Activated CD8-positive, alpha-beta memory T cell treated with anti-CD3 and anti-CD28 coated beads for 4 hours (primary cell): ENCODE measurements at regions not wholly inside any gene's neighbourhood (a gene's known extent, or its start where the extent isn't known, plus 50 kb on each side); places are given as distances from the start of the nearest gene placed in this dataset.

Experiments used
- DNase-seq, 2 donors: peaks; one replicate each; pipeline ENCODE4 v3.0.0-alpha.2; 2020; ENCODE audit warnings: low read depth in 2 of 2

DNA sequence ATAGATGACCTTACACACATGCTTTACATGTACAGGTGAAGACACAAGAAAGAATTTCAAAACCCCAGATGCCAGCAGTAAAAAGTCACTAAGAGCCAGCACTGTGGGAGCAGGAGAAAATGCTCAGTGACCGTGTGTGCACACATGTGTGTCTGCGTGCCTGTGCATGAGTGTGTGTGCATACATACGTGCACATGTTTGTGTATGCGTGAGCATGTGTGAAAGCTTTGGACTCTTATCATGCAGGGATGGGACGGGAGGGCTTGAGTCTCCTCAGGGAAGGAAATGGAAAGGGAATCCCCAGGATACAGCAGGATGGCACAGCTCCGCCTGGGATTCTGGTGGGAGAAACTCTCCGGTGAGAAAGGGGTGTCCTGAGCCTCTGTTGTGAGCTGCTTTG is 121.5 kb upstream of the B3GAT1 start:
- DNase-seq, result no peak

DNA sequence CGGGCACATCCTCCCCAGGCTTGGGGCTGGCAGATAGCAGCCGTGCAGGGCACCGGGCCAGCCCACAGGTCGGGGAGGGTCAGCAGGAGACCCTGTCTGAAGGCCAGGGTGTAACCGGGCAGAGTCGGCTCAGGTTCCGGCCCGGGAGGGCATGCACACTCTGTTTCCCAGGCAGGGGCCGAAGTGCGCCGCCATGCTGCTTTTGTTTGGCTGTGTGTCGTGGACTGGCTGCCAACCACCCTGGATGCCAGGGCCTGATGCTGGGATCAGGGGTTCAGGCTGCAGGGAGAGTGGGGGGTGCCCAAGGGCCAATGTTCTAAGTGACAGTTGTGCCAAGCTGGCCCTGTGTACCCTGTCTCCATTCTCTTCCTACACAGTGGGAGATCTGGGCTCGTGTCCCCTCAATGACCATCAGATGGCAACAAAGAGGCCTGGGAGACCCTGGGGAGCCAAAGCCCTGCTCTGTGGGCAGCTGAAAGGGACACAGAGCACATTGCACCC is 120.9 kb upstream of the B3GAT1 start:
- DNase-seq, result no peak

DNA sequence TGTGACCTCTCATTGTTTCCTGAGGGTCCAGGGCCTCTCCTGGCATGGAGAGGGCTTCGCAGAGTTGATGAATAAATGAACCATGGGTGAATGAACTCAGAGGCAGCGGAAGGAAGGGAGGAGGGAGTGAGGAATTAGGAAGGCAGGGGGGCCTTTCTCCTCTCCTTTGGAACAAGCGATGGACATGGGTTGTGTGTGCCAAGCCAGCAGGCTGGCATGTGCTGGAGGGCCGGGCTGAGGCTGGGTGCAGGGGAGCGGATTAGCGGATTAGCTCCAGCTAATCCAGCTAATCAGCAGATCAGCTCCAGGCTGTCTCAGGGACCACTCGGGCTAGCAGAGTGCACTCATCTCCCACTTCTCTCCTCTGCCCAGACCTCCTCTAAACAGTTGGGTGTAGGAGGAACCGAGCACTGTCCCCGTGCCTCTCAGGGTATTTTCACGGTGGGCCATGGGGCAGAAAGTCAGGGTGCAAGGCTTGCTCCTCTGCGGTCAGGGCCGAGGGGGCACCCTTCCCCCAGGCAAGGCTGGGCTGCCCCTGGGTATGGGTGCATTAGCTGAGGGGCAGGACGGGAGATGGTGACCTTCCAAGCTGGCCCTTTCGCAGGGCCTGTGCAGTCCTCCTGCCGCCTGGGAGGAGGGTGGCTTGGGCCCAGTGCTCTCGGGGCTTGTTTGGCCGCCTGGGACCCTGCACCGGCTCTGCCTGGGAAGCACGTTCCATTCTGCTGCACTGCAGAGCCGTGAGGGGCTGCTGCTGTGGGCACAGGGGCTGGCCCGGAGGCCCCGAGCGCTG is 120.3 kb upstream of the B3GAT1 start:
- DNase-seq, result no peak

DNA sequence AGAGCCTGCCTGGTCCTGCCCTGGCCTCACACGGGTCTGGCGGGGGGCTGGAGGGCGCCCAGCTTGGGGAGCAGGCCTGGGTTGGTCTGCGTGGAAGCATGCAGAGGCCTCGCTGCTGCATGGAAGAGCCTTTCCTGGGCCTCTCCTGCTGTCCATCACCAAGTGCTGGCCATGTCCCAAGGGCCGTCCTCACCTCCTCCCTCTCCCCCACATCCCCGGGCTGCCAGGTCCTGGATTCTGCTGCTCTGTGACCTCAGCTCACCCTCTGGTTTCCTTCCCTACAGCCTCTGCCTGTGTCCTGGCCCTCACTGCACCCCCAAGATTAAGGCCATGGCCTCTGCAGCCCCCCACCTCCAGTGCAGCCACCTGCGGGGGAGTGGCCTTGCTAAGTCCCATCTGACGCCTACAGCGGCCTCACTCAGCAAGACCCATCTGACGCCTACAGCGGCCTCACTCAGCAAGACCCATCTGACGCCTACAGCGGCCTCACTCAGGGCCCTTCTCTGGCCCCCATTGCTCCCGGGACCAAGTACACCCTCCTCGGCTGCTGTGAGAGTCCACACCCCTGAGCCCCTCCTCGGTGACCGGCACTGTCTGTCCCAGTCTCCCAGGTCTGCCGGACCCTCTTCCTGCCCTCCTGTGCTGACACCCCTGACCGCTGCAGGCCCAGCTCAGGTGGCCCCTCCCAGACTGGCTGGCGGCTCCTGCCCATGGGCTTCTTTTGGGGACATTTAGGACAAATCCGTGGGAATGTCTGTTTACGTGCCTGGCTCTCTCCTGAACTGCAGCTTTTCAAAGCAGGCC is 119.5 kb upstream of the B3GAT1 start:
- no peak for DNase-seq

DNA sequence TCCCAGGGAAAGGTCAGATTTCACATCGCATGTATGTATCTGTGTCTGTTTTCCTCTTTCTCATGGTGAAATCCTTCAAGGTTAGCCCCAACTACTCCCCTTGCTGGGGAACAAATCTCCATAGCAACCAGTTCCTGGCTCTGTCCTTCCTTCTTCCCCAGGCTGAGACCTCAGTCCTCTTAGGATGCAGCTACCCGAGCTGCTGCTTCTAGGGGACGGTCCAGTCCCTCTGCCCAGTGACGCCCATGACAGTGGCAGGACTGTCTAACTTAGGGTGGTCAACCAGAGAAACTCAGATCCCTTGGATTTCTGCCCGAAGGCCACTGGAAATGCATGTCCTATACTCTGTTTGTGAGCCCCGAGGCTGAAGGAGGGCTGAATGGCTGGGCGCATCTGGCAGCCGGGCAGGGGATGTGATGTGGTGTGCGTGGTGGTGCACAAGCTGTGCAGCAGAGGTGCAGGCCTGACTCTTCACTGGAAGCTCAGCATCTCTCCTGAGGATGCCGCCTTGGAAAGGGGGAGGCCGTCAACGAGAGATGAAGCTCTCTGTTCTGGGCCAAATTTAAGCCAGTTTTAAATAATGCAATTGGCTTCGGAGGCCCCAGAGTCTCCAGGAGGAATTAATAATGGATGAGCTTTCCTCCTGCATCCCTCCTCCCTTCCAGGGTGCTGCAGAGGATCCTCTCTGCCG is 118.7 kb upstream of the B3GAT1 start:
- no peak for DNase-seq

DNA sequence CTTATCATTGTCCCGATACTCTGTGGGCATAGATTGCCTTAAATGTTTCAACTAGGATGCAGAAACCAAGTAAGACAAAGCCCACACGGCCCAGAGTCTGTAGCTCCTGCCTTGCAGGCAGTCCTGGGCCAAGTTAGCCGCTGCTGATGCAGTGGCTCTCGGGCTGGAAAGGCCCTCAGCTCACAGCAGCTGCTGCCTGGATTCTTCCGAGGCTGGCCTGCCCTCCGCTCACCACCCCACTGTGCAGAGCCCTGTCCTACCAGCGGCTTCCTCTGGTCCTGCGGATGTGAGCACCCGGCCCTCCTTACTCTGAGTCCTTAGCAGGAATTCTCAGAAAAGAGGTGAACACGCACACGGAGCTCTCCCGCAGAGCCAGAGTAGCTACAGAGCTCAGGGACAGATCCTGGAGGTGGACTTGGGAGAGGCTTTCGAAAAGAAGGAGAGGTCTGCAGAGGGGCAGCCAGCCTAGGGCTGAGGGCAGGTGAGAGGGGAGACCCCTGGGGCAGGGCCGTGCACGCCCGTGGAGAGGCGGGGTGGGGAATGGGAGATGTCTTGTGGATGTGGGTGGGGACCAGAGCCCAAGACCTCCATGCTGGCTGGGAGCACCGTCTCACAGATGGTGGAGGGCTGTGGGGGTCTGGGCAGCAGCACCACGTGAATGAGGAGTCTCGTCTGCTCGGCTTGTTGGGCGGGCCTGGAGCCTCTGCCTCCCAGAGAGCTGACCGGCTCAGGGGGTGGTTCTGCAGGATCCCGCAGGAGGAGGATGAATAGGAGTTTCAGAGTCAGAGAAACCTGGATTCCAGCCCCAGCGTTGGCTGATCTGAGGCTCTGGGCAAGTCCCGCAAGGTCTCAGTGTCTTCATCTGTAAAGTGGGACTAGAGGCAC is 117.4 kb upstream of the B3GAT1 start:
- DNase-seq, result no peak

DNA sequence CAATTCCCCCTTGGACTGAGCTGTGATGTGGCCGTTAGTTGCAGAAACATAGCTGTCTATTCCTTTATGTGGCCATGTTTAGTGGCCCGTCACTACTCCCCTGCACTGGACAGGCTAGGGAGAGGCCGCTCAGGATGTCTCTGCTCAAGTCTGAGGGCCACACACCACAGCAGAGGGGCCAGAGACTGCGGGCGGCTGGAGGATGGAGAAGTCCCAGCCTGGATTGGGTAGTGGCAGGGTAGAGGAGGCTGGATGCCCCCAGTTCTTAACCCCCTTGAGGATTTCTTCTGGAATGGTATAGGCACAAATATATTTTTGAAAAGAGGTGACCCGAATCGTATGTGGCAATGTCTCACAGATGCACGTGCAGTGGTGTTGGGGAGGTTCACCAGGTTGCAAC is 116.4 kb upstream of the B3GAT1 start:
- no peak for DNase-seq

DNA sequence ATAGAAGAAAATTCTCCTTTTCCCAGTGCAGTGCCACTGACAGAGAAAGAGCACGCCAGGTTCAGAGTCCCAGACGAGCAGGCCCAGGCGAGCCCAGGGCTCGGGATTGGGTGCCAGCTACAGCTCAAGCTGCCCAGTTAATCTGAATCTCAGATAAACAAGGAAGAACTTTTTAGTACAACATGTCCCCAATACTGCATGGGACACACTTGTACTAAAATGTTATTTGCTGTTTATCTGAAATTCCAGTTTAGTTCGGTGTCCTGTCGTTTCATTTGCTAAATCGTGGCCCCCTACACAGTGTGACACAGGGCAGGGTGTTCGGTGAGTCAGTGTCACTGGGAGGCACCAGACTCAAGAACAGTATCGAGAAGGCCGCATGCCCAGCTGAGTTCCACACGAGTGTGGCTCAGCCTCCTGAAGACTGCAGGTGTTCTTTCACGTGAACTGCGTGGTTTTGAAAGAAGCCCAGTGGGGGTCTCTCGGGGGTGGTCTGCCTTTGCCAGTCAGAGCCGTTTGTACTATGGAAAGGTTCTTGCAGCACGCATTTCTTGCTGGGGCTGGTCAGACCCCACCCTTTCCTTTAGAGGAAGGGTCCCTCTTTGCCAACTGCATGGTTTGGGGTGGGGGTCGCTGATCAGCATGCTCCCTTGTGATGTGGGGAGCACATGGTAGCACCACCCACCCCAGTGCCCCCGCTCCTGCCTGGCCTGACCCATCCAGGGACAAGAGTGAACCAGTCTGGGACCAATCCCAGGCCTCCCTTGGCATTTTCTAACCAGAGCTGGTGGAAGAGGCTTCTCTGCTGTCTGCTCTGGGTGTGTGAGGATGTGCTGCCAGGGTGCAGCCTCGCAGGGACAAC is 115.6 kb upstream of the B3GAT1 start:
- no peak for DNase-seq

DNA sequence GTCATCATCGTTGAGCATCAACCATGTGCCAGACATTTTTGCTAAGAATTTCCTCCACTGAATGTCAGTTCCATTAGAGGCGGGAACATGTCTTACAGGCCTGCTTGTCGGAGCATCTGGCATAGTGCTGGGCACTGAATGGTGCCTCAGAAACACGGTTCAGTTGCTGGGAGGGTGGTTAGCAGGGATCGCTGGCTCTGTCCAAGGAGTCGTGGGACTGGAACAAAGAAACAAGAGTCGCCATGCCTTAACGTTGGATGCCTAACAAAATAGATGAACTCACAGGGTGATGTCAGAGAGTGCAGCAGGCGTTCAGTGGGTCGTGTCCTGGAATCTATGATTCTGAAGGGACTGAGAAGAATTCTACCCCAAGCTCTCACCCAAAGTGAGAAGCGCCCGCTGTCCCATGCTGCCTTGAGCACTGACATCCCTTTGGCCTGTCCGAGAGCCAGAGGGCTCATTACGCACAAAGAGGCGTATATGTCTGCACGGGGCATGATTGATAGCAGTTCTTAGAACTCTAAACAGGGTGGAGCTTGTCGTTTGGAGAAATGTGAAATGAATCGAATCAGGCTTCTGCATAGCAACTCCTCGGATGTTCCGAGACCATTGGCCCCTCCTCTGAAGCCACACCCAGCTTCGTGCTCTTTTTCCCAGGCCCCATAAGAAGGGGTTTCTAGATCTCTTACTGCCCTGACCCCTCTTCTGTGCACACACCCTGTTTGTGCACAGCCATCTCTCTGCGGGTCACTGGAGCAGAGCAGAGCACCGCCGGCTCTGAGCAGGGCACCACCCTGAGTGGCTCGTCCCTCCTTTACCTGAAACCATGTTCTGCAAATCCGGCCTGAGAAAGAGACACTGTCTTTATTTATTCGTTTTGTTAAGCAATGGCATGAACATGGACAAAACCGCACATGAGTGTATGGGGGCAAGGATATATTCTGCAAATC is 113.1 kb upstream of the B3GAT1 start:
- DNase-seq, result no peak

DNA sequence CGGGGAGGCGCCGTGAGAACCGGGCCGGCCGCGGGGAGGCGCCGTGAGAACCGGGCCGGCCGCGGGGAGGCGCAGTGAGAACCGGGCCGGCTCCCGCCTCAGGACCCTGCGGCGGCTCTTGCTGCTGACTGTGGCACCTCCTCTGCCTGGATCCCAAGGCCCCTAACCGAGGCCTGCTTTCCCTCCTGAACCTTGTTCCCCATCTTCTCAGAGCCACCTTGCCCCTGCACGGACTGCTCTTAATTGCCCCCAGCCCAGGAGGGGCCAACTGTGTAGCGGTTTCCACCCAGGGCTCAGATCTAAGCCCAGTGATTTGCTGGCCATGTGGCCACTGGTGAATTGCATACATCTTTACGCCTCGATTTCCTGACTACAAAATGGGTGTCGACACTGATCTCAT is 112.2 kb upstream of the B3GAT1 start:
- no peak for DNase-seq

DNA sequence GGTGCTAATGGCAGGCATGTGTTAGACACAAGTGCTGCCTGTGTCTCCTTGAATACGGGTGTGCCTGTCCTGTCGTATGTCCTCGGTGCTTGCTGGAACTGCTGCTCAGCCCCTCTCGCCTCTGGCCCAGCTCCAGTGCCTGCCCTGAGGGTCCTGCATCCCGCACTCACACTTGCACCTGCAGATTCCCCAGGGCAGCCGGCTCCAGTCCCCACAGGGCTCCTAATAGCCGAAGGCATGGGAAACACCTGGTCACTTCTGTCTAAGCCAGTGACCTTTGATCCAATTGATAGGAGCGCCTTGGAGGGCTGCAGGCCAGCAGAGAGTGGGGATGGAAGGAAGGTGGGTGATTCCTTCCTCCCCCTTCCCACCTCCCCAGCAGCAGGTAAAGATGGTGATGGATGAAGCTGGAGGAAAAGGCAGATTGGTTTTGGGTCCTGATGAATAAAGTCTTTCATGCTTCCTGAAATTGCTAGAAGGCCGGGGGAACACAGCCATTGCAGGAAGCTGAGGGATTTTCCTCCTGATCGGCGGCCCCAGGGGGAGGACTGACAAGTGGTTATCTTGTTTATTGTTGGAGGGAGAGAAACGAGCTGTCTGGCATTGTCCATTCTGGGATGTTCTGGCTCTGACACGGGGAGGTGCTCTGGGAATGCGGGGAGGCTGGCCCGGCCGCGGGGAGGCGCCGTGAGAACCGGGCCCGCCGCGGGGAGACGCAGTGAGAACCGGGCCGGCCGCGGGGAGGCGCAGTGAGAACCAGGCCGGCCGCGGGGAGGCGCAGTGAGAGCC is 110.9 kb upstream of the B3GAT1 start:
- no peak for DNase-seq

DNA sequence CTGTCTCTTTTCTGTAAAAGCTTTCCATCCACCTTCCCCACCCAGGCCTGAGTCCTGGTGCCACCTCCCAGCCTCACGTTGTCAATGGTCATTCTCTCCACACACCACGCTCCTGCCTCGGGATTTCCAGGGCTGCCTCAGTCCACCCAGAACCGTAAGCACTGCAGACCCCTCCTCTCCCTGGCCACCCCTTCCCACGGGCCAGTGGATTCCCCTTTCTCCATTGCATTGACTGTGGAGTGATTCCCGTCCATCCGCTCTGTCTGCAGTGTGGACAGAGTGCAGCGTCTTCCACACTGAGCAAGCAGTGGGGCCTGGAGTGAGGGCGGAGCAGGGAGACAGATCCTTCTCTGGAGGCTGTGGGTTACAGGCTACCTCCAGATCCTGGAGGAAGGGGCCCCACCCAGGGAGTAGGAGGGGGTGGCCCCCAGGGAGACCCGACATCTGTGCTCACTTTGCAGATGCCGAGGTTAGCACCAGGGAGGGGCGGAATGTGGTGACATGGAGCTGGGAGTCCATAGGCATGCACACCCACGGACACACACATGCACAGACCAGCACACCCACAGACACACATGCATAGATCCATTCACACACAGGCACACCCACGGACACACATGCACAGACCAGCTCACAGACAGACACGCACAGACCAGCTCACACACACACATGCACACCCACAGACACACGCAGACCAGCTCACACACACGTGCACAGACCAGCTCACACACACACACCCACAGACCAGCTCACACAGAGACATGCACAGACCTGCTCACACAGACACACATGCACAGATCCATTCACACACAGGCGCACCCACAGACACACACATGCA is 109.6 kb upstream of the B3GAT1 start:
- no peak for DNase-seq

DNA sequence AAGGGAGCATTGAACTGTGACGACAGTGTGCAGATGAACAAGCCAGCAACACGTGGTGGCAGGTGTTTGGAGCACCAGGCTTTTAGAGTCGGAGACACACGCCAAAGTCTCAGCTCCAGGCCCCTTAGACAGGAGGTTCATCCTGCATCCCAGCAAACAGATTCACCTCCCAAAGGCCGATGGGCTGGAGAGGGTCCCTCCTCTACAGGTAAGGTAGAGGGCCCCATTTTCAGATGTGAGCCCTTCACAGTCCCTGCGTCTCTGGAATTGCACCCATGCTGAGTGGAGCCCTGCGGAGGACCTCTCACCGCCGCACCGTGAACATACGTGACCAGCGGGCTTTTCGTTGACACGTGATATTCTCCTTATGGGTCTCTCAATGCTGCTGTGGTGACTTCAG is 109.0 kb upstream of the B3GAT1 start:
- DNase-seq, result no peak

DNA sequence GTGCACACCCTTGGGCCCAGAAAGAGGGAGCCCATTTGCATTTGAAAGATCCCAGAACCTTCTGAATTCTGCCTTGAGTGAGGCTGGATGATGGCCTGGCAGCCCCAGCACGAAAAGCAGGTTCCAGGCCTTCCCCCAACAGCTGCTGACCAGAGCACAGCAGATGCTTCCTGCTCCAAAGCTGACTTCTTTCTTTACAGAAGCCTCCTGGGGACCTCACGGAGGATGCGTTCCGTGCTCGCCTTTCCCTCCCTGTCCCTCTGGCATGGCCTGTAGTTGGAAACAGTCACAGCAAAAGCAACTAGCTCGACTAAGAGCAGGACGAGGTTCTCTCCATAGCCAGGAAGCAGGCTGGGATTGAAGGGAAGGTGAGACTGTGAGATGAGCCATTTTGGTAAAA is 107.7 kb upstream of the B3GAT1 start:
- DNase-seq, result no peak

DNA sequence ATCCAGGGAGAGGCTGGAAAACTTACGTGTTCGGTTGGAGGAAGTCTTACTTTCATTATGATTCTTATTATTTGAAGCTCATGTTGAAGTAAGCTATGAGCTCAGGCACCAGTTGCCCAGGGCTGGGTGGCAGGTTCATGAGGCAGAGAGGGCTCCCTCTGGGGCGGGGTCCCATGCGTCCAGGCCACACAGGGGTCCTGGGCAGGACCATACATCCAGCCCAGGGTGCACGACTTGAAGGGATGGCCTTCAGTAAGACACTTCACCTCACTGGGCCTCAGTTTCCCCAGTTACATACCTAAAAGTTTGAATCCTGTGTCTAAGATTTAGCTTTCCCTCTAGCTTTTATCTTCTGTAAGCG is 107.3 kb upstream of the B3GAT1 start:
- no peak for DNase-seq

DNA sequence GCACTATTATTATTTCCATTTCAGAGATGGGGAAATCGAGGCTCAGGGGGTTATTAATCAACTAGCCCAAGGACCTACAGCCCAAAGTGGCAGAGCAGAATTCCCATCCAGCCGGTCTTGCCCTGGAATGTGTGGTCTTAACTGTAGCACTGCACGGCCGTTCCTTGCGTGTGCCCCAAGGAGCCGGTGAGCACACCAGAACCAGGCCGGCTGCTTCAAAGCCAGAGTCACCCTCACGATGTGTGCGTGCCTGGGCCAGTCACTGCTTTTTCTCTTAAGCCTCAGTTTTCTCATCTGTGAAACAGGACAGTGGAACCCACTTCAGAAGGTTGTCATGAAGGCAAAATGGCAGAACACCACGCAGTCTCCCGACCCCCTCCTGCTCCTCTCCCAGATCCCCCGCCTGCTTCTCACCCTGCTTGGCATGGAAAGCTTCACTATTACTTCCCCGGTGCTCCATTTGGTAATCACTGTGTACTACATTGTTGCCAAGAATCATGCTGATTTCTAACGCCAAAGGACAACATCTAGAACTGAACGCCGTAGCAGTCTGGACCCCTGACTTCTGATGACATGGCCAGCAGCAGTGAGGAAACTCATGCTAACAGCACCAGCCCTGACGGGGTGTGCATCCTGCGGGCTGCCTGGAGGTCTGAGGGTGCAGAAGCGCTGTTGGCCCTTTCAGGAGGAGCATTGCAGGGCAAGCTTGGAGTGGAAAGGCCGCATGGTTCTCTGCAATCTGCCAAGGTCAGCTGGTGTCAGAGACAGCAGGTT is 106.8 kb upstream of the B3GAT1 start:
- no peak for DNase-seq
